Endothelial cell of umbilical vein (primary cell): ENCODE measurements at regions not wholly inside any gene's neighbourhood (a gene's known extent, or its start where the extent isn't known, plus 50 kb on each side); places are given as distances from the start of the nearest gene placed in this dataset.
"Not testable (repeated sequence)": the region's sequence is repeated elsewhere in the genome, so short reads cannot be mapped to it uniquely, and the experiment has no call there.

Source experiments
- EZH2 ChIP-seq: IDR thresholded peaks from 2 replicates; pipeline ENCODE4 v1.6.1; 2012; ENCODE audit warnings: borderline replicate concordance, low read depth, mild to moderate bottlenecking, moderate library complexity, low read length, inconsistent platforms; ENCODE audit not compliant: severe bottlenecking
- FOS ChIP-seq: IDR thresholded peaks from 2 replicates; pipeline ENCODE4 v1.6.1; 2011; ENCODE audit warnings: mild to moderate bottlenecking, low read length, moderate library complexity, borderline replicate concordance; ENCODE audit not compliant: insufficient read depth
- JUN ChIP-seq: IDR thresholded peaks from 2 replicates; pipeline ENCODE4 v1.6.1; 2011; ENCODE audit warnings: borderline replicate concordance, low read depth; ENCODE audit not compliant: insufficient read length, insufficient read depth
- MYC ChIP-seq: IDR thresholded peaks from one replicate; pipeline ENCODE4 v1.6.1; 2011; ENCODE audit warnings: mild to moderate bottlenecking, low read depth, low read length
- POLR2A ChIP-seq: IDR thresholded peaks from 2 replicates; pipeline ENCODE4 v1.6.1; 2012; ENCODE audit warnings: low read depth, mild to moderate bottlenecking, control low read depth, low read length
- POLR2AphosphoS5 ChIP-seq: IDR thresholded peaks from 2 replicates; pipeline ENCODE4 v1.6.1; 2012; ENCODE audit warnings: low read depth, mild to moderate bottlenecking, control low read depth, low read length, moderate library complexity; ENCODE audit not compliant: insufficient read depth
- TF ChIP-seq, protein P1 (sequence below), 2 donors: IDR thresholded peaks; 1 replicate in 1 of 2; 2 replicates in 1 of 2; pipeline ENCODE4 v1.5.1; 2011; ENCODE audit warnings: low read length in 2 of 2, mild to moderate bottlenecking in 2 of 2, moderate library complexity in 2 of 2, control low read depth in 1 of 2, inconsistent platforms in 1 of 2, low read depth in 1 of 2; ENCODE audit not compliant: insufficient read depth in 1 of 2; ENCODE audit errors: extremely low read depth in 1 of 2
- TF ChIP-seq, protein P2 (sequence below): IDR thresholded peaks from 2 replicates; pipeline ENCODE4 v1.6.1; 2011; ENCODE audit not compliant: insufficient read depth, insufficient read length

DNA sequence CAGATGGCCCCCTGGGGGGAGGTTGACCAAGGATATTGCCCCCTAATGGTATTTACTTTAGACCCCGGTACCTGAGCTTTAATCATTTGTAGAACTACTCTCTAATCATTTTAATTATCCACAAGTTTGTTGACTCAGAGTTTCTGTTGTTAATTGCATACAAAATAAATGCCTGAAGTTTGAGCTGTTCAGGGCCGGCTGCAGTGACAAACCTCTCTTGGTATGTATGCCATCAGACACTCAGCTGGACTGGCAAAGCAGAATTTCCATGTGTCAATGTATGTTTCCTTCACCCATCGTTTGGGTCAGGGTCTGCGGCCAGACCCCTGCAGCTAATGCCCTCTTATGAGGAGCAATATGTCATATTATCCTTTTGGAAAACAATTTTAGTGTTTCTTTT, 1624.2 kb downstream of the CDY2B start:
- TF ChIP-seq, protein P1, sequence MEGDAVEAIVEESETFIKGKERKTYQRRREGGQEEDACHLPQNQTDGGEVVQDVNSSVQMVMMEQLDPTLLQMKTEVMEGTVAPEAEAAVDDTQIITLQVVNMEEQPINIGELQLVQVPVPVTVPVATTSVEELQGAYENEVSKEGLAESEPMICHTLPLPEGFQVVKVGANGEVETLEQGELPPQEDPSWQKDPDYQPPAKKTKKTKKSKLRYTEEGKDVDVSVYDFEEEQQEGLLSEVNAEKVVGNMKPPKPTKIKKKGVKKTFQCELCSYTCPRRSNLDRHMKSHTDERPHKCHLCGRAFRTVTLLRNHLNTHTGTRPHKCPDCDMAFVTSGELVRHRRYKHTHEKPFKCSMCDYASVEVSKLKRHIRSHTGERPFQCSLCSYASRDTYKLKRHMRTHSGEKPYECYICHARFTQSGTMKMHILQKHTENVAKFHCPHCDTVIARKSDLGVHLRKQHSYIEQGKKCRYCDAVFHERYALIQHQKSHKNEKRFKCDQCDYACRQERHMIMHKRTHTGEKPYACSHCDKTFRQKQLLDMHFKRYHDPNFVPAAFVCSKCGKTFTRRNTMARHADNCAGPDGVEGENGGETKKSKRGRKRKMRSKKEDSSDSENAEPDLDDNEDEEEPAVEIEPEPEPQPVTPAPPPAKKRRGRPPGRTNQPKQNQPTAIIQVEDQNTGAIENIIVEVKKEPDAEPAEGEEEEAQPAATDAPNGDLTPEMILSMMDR (IDR thresholded peaks at IDR 0.05; ENCODE audit: extremely low read depth in 1 of 2, insufficient read depth in 1 of 2, low read depth in 1 of 2, low read length in 2 of 2): not testable (repeated sequence)
- TF ChIP-seq POLR2A, EZH2, POLR2AphosphoS5, FOS, JUN, MYC: not testable (repeated sequence)
- TF ChIP-seq, protein P2, sequence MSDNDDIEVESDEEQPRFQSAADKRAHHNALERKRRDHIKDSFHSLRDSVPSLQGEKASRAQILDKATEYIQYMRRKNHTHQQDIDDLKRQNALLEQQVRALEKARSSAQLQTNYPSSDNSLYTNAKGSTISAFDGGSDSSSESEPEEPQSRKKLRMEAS: not testable (repeated sequence)
